AG08395 (cell line): ENCODE measurements at regions not wholly inside any gene's neighbourhood (a gene's known extent, or its start where the extent isn't known, plus 50 kb on each side); places are given as distances from the start of the nearest gene placed in this dataset.
"Not testable (repeated sequence)": the region's sequence is repeated elsewhere in the genome, so short reads cannot be mapped to it uniquely, and the experiment has no call there.

Experiments
- DNase-seq: peaks from one replicate; pipeline ENCODE4 v3.0.0; 2012; ENCODE audit warnings: mixed read lengths, low spot score

- no peak for DNase-seq
These were observed 98.5 kb upstream of the UXS1 start for GRCh38 chr2:106292627-106293026.

GRCh38 chr2:106288873-106289272, 94.8 kb upstream of the UXS1 start:
- DNase-seq, result no peak

- no peak for DNase-seq
These were observed 91.2 kb upstream of the UXS1 start for GRCh38 chr2:106285237-106285829.

GRCh38 chr2:106284691-106285202, 90.6 kb upstream of the UXS1 start:
- DNase-seq, result no peak

- no peak for DNase-seq
These were observed 90.2 kb upstream of the UXS1 start for GRCh38 chr2:106284255-106284654.

GRCh38 chr2:106283228-106284152, 89.4 kb upstream of the UXS1 start:
- DNase-seq, result not testable (repeated sequence)

GRCh38 chr2:106282462-106283170, 88.5 kb upstream of the UXS1 start:
- DNase-seq, result no peak

GRCh38 chr2:106281907-106282430, 87.9 kb upstream of the UXS1 start:
- not testable (repeated sequence) for DNase-seq

- DNase-seq, result no peak
These were observed 86.8 kb upstream of the UXS1 start for GRCh38 chr2:106280722-106281446.

- no peak for DNase-seq
These were observed 86.1 kb upstream of the UXS1 start for GRCh38 chr2:106280224-106280623.

GRCh38 chr2:106278112-106278876, 84.2 kb upstream of the UXS1 start:
- no peak for DNase-seq

GRCh38 chr2:106277426-106277825, 83.3 kb upstream of the UXS1 start:
- DNase-seq, result no peak

GRCh38 chr2:106275971-106276370, 81.9 kb upstream of the UXS1 start:
- no peak for DNase-seq

GRCh38 chr2:106274668-106275067, 80.6 kb upstream of the UXS1 start:
- no peak for DNase-seq

- no peak for DNase-seq
These were observed 78.2 kb upstream of the UXS1 start for GRCh38 chr2:106272216-106272807.

- DNase-seq, result no peak
These were observed 76.4 kb upstream of the UXS1 start for GRCh38 chr2:106270471-106270891.

- no peak for DNase-seq
These were observed 75.6 kb upstream of the UXS1 start for GRCh38 chr2:106269591-106270291.

GRCh38 chr2:106267997-106268396, 73.9 kb upstream of the UXS1 start:
- DNase-seq, result no peak

GRCh38 chr2:106261871-106262321, 67.8 kb upstream of the UXS1 start:
- DNase-seq, result no peak

- not testable (repeated sequence) for DNase-seq
These were observed 64.8 kb upstream of the UXS1 start for GRCh38 chr2:106258859-106259258.
